ENCODE measurements at regions not wholly inside any gene's neighbourhood (a gene's known extent, or its start where the extent isn't known, plus 50 kb on each side); places are given as distances from the start of the nearest gene placed in this dataset.

DNA sequence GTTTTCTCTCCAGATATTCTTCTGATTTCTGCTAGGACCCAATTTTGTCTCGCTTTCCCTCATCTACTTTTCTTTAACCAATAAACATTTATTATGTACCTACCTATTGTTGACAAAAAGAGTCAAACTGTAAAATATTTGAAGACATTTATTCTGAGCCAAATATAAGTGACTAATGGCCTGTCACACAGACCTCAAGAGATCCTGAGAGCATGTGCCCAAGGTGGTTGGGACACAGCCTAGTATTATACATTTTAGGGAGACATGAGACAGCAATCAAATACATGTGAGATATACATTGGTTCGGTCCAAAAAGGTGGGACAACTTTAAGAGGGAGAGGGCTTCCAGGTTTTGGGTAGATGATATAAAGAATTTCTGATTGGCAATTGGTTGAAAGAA is 191.8 kb downstream of the NXNL2 start:
- 90 to 100% methylated on average over 1 to 2 of the region's 2 CpGs for WGBS, 2 experiments (ENCODE audit: extremely low coverage in 1 of 2, insufficient coverage in 1 of 2, insufficient read length in 1 of 2, insufficient replicate concordance in 2 of 2, low coverage in 1 of 2, low lambda C conversion rate in 2 of 2, missing lambda C conversion rate in 1 of 2)
- no peaks in the 10 kb centered on the region for H3K27me3 ChIP-seq (replicated peaks in 1 of 4; ENCODE audit: control insufficient read depth in 3 of 4, extremely low read depth in 1 of 4, insufficient read depth in 3 of 4, low read length in 3 of 4)
- no peak overlapping the region for H2BK5ac ChIP-seq (ENCODE audit: low read depth, low read length)
- no peak overlapping the region for H2BK12ac ChIP-seq (ENCODE audit: low read depth, low read length)
- no peak overlapping the region for H2AK5ac ChIP-seq (ENCODE audit: low read depth, low read length)
- no peak overlapping the region for H2AFZ ChIP-seq (ENCODE audit: low read length)
- H3K4me2 ChIP-seq (ENCODE audit: insufficient read depth in 1 of 2, low read depth in 2 of 2, low read length in 2 of 2): no peak overlapping the region
- no peak overlapping the region for H4K5ac ChIP-seq (ENCODE audit: insufficient read length, low read depth, low read length)
- DNase-seq (ENCODE audit: low read depth in 1 of 2, low spot score in 2 of 2) (no peak), FAIRE-seq (no peak)
- no peak overlapping the region for H3K56ac ChIP-seq (replicated peaks; ENCODE audit: insufficient read length, low read depth, low read length)
- no peaks in the 10 kb centered on the region for H3K36me3 ChIP-seq (ENCODE audit: control insufficient read depth in 2 of 4, insufficient read depth in 4 of 4, low read length in 3 of 4)
- peaks cover 0 to 2% (median 0%) of the 10 kb centered on the region in 4 experiments; a peak in 1 of 7 replicates for H3K4me1 ChIP-seq (replicated peaks in 1 of 4; ENCODE audit: control insufficient read depth in 3 of 4, insufficient read depth in 4 of 4, low read length in 3 of 4)
- H3K23me2 ChIP-seq (ENCODE audit: low read depth, low read length): peaks cover 10% of the 10 kb centered on the region; the same call in 1 of the 2 replicates
- H3K4me3 ChIP-seq (ENCODE audit: extremely low read depth in 1 of 4, insufficient read depth in 2 of 4, low read depth in 3 of 4, low read length in 4 of 4): no peak overlapping the region
- no peak overlapping the region for H3K4ac ChIP-seq (replicated peaks; ENCODE audit: insufficient read length, low read depth, low read length)
- H3K14ac ChIP-seq (ENCODE audit: insufficient read length): no peak overlapping the region
- TF ChIP-seq CREB1 (IDR thresholded peaks at IDR 0.05): no peak
- no peak overlapping the region for H3K18ac ChIP-seq (ENCODE audit: extremely low read depth, low read length)
- no peaks in the 10 kb centered on the region for H3K79me2 ChIP-seq (ENCODE audit: control insufficient read depth in 1 of 2, insufficient read depth in 2 of 2, low read length in 2 of 2)
- no peak overlapping the region for H4K91ac ChIP-seq (replicated peaks; ENCODE audit: insufficient read length, low read length)
- no peak overlapping the region for H3K23ac ChIP-seq (ENCODE audit: insufficient read length)
- H3K27ac ChIP-seq (ENCODE audit: low read depth, low read length): no peak overlapping the region
- H2BK120ac ChIP-seq (replicated peaks; ENCODE audit: low read depth, low read length): no peak overlapping the region
- no peak overlapping the region for H2BK15ac ChIP-seq (ENCODE audit: low read length)
- H3K79me1 ChIP-seq (ENCODE audit: low read depth, low read length): no peaks in the 10 kb centered on the region
- ChIA-PET POLR2A (ENCODE audit: partially characterized antibody) (no interaction called here), CTCF (ENCODE audit: partially characterized antibody) (no interaction called here)
- H2BK20ac ChIP-seq (ENCODE audit: low read length): no peak overlapping the region
- H3K9ac ChIP-seq (replicated peaks in 1 of 4; ENCODE audit: extremely low read depth in 1 of 4, low read depth in 3 of 4, low read length in 3 of 4): no peak overlapping the region
- no peak overlapping the region for H4K8ac ChIP-seq (ENCODE audit: extremely low read depth, insufficient read depth, low read length)
- peaks cover 0 to 7% of the 10 kb centered on the region in 2 experiments for H4K20me1 ChIP-seq (replicated peaks in 1 of 2; ENCODE audit: control insufficient read depth in 1 of 2, insufficient read depth in 2 of 2, low read length in 2 of 2)
- peaks cover 0 to 3% of the 10 kb centered on the region in 2 experiments; a peak in 1 of 4 replicates for H3K9me3 ChIP-seq (ENCODE audit: insufficient read depth in 2 of 2, low read depth in 1 of 2, low read length in 1 of 2)

All from H1 (cell line).